HG02981 (cell line): ENCODE measurements at regions not wholly inside any gene's neighbourhood (a gene's known extent, or its start where the extent isn't known, plus 50 kb on each side); places are given as distances from the start of the nearest gene placed in this dataset.

Source experiments
- ATAC-seq: cut with Tn5 transposase; IDR thresholded peaks from one replicate; pipeline ENCODE4 v1.9.1; 2021; ENCODE audit warnings: mild to moderate bottlenecking, moderate library complexity; ENCODE audit not compliant: unreplicated experiment

GRCh38 chr6:95240514-95240913 is 336.8 kb upstream of the MANEA start:
- no peak for ATAC-seq

GRCh38 chr6:95242560-95242959 is 334.8 kb upstream of the MANEA start:
- no peak for ATAC-seq

GRCh38 chr6:95243053-95243452 is 334.3 kb upstream of the MANEA start:
- no peak for ATAC-seq

- no peak for ATAC-seq
Measured at GRCh38 chr6:95244751-95245150, 332.6 kb upstream of the MANEA start.

- ATAC-seq: no peak
Measured at GRCh38 chr6:95248499-95248898, 328.8 kb upstream of the MANEA start.

GRCh38 chr6:95249175-95249574 is 328.2 kb upstream of the MANEA start:
- no peak for ATAC-seq

- ATAC-seq: no peak
Measured at GRCh38 chr6:95249661-95250060, 327.7 kb upstream of the MANEA start.

GRCh38 chr6:95263840-95264239 is 313.5 kb upstream of the MANEA start:
- no peak for ATAC-seq

- no peak for ATAC-seq
Measured at GRCh38 chr6:95266537-95267258, 310.6 kb upstream of the MANEA start.

- no peak for ATAC-seq
Measured at GRCh38 chr6:95274686-95275235, 302.6 kb upstream of the MANEA start.

- no peak for ATAC-seq
Measured at GRCh38 chr6:95279616-95280015, 297.7 kb upstream of the MANEA start.

- ATAC-seq: no peak
Measured at GRCh38 chr6:95280686-95281273, 296.6 kb upstream of the MANEA start.

- no peak for ATAC-seq
Measured at GRCh38 chr6:95285881-95286280, 291.5 kb upstream of the MANEA start.

GRCh38 chr6:95286874-95287273 is 290.5 kb upstream of the MANEA start:
- no peak for ATAC-seq

GRCh38 chr6:95288251-95288650 is 289.1 kb upstream of the MANEA start:
- no peak for ATAC-seq

- ATAC-seq: no peak
Measured at GRCh38 chr6:95292011-95292410, 285.3 kb upstream of the MANEA start.

- no peak for ATAC-seq
Measured at GRCh38 chr6:95293257-95293656, 284.1 kb upstream of the MANEA start.

- no peak for ATAC-seq
Measured at GRCh38 chr6:95294043-95294442, 283.3 kb upstream of the MANEA start.

- no peak for ATAC-seq
Measured at GRCh38 chr6:95309545-95309944, 267.8 kb upstream of the MANEA start.

GRCh38 chr6:95318137-95318536 is 259.2 kb upstream of the MANEA start:
- no peak for ATAC-seq

- ATAC-seq: no peak
Measured at GRCh38 chr6:95321126-95321525, 256.2 kb upstream of the MANEA start.

GRCh38 chr6:95325916-95326315 is 251.4 kb upstream of the MANEA start:
- ATAC-seq: no peak

GRCh38 chr6:95328231-95328630 is 249.1 kb upstream of the MANEA start:
- no peak for ATAC-seq
